ENCODE measurements at regions not wholly inside any gene's neighbourhood (a gene's known extent, or its start where the extent isn't known, plus 50 kb on each side); places are given as distances from the start of the nearest gene placed in this dataset.

DNA sequence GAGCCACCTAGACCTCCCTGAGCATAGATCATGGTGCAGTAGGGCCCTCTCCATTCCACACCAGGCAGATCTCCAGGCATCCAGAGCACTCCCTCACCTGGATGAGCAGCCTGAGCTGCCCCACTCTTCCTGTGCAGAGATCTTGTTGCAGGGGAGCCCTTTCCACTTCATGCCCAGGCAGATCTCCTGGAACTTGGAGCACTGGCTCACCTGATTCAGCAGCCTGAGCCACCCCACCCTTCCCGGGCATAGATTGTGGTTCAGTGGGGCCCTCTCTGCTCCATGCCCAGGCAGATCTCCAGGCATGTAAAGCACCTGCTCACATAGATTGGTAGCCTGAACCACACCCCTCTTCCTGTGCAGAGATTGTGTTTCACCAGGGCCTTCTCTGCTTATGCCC, 78.0 kb downstream of the SEC16B start:
- DNase-seq (no peak), ATAC-seq (ENCODE audit: insufficient read depth, low FRiP score) (no peak)
- Histone ChIP-seq H3K4me3 (no peak overlapping the region), H3K27me3 (ENCODE audit: control insufficient read depth in 3 of 3, insufficient read depth in 3 of 3, low read length in 2 of 3) (no peaks in the 10 kb centered on the region), H3K9ac (ENCODE audit: insufficient read depth in 1 of 2, low read length in 2 of 2) (no peak overlapping the region), H3K36me3 (ENCODE audit: control insufficient read depth in 4 of 4, insufficient read depth in 4 of 4, low read length in 4 of 4) (no peaks in the 10 kb centered on the region), H3K4me1 (ENCODE audit: control insufficient read depth in 5 of 5, insufficient read depth in 5 of 5, low read length in 5 of 5) (no peaks in the 10 kb centered on the region), H3K27ac (ENCODE audit: low read depth in 1 of 2, low read length in 1 of 2) (no peak overlapping the region), H3K9me3 (ENCODE audit: control insufficient read depth in 4 of 4, insufficient read depth in 3 of 4, low read length in 3 of 4) (peaks cover 0 to 11% (median 4%) of the 10 kb centered on the region in 4 donors)
- WGBS, 2 donors, result 90 to 96% methylated on average over 1 of the region's 1 CpG
- TF ChIP-seq, protein P1, sequence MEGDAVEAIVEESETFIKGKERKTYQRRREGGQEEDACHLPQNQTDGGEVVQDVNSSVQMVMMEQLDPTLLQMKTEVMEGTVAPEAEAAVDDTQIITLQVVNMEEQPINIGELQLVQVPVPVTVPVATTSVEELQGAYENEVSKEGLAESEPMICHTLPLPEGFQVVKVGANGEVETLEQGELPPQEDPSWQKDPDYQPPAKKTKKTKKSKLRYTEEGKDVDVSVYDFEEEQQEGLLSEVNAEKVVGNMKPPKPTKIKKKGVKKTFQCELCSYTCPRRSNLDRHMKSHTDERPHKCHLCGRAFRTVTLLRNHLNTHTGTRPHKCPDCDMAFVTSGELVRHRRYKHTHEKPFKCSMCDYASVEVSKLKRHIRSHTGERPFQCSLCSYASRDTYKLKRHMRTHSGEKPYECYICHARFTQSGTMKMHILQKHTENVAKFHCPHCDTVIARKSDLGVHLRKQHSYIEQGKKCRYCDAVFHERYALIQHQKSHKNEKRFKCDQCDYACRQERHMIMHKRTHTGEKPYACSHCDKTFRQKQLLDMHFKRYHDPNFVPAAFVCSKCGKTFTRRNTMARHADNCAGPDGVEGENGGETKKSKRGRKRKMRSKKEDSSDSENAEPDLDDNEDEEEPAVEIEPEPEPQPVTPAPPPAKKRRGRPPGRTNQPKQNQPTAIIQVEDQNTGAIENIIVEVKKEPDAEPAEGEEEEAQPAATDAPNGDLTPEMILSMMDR (IDR thresholded peaks at IDR 0.05; ENCODE audit: control extremely low read depth, extremely low read depth), result no peak

DNA sequence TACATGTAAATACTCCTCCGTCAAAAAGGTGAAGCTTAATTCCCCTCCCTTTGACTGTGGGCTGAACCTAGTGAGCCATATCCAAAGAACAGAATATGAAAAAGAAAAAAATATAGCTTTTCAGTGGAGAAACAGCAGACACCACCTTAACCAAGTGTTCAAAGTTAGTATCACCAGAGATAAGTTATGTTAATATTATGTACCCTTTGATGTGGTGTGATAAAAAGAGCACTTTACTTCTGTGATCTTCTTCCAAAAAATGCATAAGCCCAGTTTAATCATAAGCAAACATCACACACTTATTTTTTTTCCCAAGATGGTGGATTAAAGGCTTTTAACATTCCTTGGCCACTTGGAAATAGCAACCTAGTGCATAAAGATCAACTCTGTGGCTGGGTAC, 79.4 kb downstream of the SEC16B start:
- peaks cover 0 to 11% (median 4%) of the 10 kb centered on the region in 4 donors for H3K9me3 ChIP-seq (ENCODE audit: control insufficient read depth in 4 of 4, insufficient read depth in 3 of 4, low read length in 3 of 4)
- DNase-seq (peak in 1 of 3 donors; percentile 61), ATAC-seq (ENCODE audit: insufficient read depth, low FRiP score) (no peak)
- no peaks in the 10 kb centered on the region for H3K27me3 ChIP-seq (ENCODE audit: control insufficient read depth in 3 of 3, insufficient read depth in 3 of 3, low read length in 2 of 3)
- WGBS, 2 donors, result 55 to 78% methylated on average over 1 of the region's 1 CpG
- H3K9ac ChIP-seq (ENCODE audit: insufficient read depth in 1 of 2, low read length in 2 of 2), result no peak overlapping the region
- TF ChIP-seq, protein P1 (IDR thresholded peaks at IDR 0.05; ENCODE audit: control extremely low read depth, extremely low read depth), result no peak
- H3K36me3 ChIP-seq (ENCODE audit: control insufficient read depth in 4 of 4, insufficient read depth in 4 of 4, low read length in 4 of 4), result no peaks in the 10 kb centered on the region
- H3K4me3 ChIP-seq, result no peak overlapping the region
- no peak overlapping the region for H3K27ac ChIP-seq (ENCODE audit: low read depth in 1 of 2, low read length in 1 of 2)
- no peaks in the 10 kb centered on the region for H3K4me1 ChIP-seq (ENCODE audit: control insufficient read depth in 5 of 5, insufficient read depth in 5 of 5, low read length in 5 of 5)

DNA sequence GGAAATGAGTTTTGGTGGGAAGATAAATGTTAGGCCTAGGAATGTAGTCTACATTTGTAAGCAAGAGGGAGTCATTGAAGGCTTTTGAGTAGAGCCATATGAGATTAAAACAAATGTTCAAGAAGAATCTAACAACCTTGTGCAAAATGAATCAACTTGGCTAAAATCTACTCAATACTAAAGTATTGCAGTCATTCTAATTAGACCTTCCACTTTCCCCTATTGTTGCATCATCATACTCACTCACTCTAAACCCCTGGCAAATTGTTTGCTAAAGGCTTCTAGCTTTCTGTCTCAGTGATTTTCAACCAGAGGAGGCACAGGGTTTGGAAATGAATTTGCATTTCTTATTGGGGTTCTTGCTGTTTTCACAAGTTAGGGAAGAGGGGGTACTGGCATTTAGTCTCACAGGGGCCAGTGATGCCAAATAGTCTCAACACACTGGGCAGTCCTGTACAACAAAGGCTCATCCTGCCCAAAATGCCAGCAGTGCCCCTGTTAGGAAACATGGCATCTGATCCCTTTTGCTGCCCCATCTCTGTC, 85.3 kb downstream of the SEC16B start:
- DNase-seq, result no peak
- no peaks in the 10 kb centered on the region for H3K27me3 ChIP-seq (ENCODE audit: control insufficient read depth in 3 of 3, insufficient read depth in 3 of 3, low read length in 2 of 3)
- H3K4me1 ChIP-seq (ENCODE audit: control insufficient read depth in 5 of 5, insufficient read depth in 5 of 5, low read length in 5 of 5), result no peaks in the 10 kb centered on the region
- no peaks in the 10 kb centered on the region for H3K9me3 ChIP-seq (ENCODE audit: control insufficient read depth in 4 of 4, insufficient read depth in 3 of 4, low read length in 3 of 4)
- TF ChIP-seq, protein P1 (IDR thresholded peaks at IDR 0.05; ENCODE audit: control extremely low read depth, extremely low read depth), result no peak
- no peaks in the 10 kb centered on the region for H3K36me3 ChIP-seq (ENCODE audit: control insufficient read depth in 4 of 4, insufficient read depth in 4 of 4, low read length in 4 of 4)
- no peak overlapping the region for H3K27ac ChIP-seq (ENCODE audit: low read depth in 1 of 2, low read length in 1 of 2)
- ATAC-seq (ENCODE audit: insufficient read depth, low FRiP score), result no peak
- H3K4me3 ChIP-seq, result no peak overlapping the region
- H3K9ac ChIP-seq (ENCODE audit: insufficient read depth in 1 of 2, low read length in 2 of 2), result no peak overlapping the region

DNA sequence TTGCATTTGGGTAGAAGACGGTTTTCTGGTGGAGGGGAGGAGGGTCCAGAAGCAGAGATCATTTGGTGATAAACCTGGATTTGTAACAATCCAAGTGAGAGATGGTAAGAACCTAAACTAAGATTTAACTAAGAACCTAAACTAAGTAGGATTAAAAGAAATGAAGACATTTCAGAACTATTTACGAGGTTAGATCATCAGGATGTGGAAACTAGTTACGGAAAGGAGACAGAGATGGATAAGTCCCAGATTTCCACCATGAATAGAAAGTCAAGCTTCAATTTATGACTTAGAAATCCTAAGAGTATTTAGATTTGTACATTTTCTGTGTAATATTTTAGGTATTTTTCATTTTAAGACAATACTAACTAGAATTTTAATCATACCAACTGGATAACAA, 86.3 kb downstream of the SEC16B start:
- no peak overlapping the region for H3K9ac ChIP-seq (ENCODE audit: insufficient read depth in 1 of 2, low read length in 2 of 2)
- no peak overlapping the region for H3K27ac ChIP-seq (ENCODE audit: low read depth in 1 of 2, low read length in 1 of 2)
- no peaks in the 10 kb centered on the region for H3K9me3 ChIP-seq (ENCODE audit: control insufficient read depth in 4 of 4, insufficient read depth in 3 of 4, low read length in 3 of 4)
- H3K4me3 ChIP-seq, result no peak overlapping the region
- DNase-seq (no peak), ATAC-seq (ENCODE audit: insufficient read depth, low FRiP score) (no peak)
- H3K4me1 ChIP-seq (ENCODE audit: control insufficient read depth in 5 of 5, insufficient read depth in 5 of 5, low read length in 5 of 5), result no peaks in the 10 kb centered on the region
- no peaks in the 10 kb centered on the region for H3K36me3 ChIP-seq (ENCODE audit: control insufficient read depth in 4 of 4, insufficient read depth in 4 of 4, low read length in 4 of 4)
- H3K27me3 ChIP-seq (ENCODE audit: control insufficient read depth in 3 of 3, insufficient read depth in 3 of 3, low read length in 2 of 3), result no peaks in the 10 kb centered on the region
- WGBS, 2 donors, result 94 to 99% methylated on average over 3 of the region's 3 CpGs
- TF ChIP-seq, protein P1 (IDR thresholded peaks at IDR 0.05; ENCODE audit: control extremely low read depth, extremely low read depth), result no peak

Measured in lung (tissue), 11 donors.